ENCODE measurements at regions not wholly inside any gene's neighbourhood (a gene's known extent, or its start where the extent isn't known, plus 50 kb on each side); places are given as distances from the start of the nearest gene placed in this dataset.

DNA sequence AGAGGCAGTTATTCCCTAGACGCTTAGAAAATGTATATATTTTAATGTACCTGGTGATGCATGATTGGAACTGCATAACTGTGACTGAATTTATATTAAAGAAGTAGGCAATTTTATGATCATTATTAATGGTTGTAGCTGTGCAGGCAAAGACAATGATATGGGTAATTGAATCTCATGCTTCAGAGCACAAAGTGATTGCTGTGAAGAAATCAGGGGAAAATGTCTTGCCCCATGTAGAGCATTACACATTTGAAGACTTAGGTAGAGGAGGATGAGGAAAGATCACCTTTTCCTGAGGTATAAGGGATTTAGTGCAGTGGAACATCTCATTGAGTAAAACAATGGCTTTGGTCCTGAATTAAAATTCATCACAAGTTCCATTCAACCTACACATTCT, 246.8 kb upstream of the DCC start:
- H4K91ac ChIP-seq (replicated peaks; ENCODE audit: insufficient read length, low read length) = no peak overlapping the region
- 92% methylated on average over 1 of the region's 1 CpG; no CpG with 5 or more reads in 1 of the 2 experiments for WGBS, 2 experiments (ENCODE audit: extremely low coverage in 1 of 2, insufficient coverage in 1 of 2, insufficient read length in 1 of 2, insufficient replicate concordance in 2 of 2, low coverage in 1 of 2, low lambda C conversion rate in 2 of 2, missing lambda C conversion rate in 1 of 2)
- H3K9me3 ChIP-seq (ENCODE audit: insufficient read depth in 2 of 2, low read depth in 1 of 2, low read length in 1 of 2) = no peaks in the 10 kb centered on the region
- H3K56ac ChIP-seq (replicated peaks; ENCODE audit: insufficient read length, low read depth, low read length) = no peak overlapping the region
- no peaks in the 10 kb centered on the region for H3K79me1 ChIP-seq (ENCODE audit: low read depth, low read length)
- no peaks in the 10 kb centered on the region; a peak in 1 of 7 replicates for H3K4me1 ChIP-seq (replicated peaks in 1 of 4; ENCODE audit: control insufficient read depth in 3 of 4, insufficient read depth in 4 of 4, low read length in 3 of 4)
- no peak overlapping the region for H3K27ac ChIP-seq (ENCODE audit: low read depth, low read length)
- H3K4me2 ChIP-seq (ENCODE audit: insufficient read depth in 1 of 2, low read depth in 2 of 2, low read length in 2 of 2) = no peak overlapping the region
- no peak overlapping the region for H3K14ac ChIP-seq (ENCODE audit: insufficient read length)
- no peaks in the 10 kb centered on the region for H3K36me3 ChIP-seq (ENCODE audit: control insufficient read depth in 2 of 4, insufficient read depth in 4 of 4, low read length in 3 of 4)
- FAIRE-seq = no peak
- no peak overlapping the region for H3K9ac ChIP-seq (replicated peaks in 1 of 4; ENCODE audit: extremely low read depth in 1 of 4, low read depth in 3 of 4, low read length in 3 of 4)
- H2BK12ac ChIP-seq (ENCODE audit: low read depth, low read length) = no peak overlapping the region
- no peak overlapping the region for H2AFZ ChIP-seq (ENCODE audit: low read length)
- H2BK20ac ChIP-seq (ENCODE audit: low read length) = no peak overlapping the region
- no peaks in the 10 kb centered on the region for H4K20me1 ChIP-seq (replicated peaks in 1 of 2; ENCODE audit: control insufficient read depth in 1 of 2, insufficient read depth in 2 of 2, low read length in 2 of 2)
- no peak for DNase-seq (ENCODE audit: low read depth in 1 of 2, low spot score in 2 of 2)
- no peak overlapping the region for H2AK5ac ChIP-seq (ENCODE audit: low read depth, low read length)
- H3K79me2 ChIP-seq (ENCODE audit: control insufficient read depth in 1 of 2, insufficient read depth in 2 of 2, low read length in 2 of 2) = no peaks in the 10 kb centered on the region
- TF ChIP-seq MAX (IDR thresholded peaks at IDR 0.05) (no peak), EZH2 (IDR thresholded peaks at IDR 0.05; ENCODE audit: low read depth, low read length, severe bottlenecking) (no peak), YY1 (IDR thresholded peaks at IDR 0.05; ENCODE audit: low read depth, low read length) (no peak), PHF8 (conservative IDR thresholded peaks at IDR 0.05; ENCODE audit: low read depth, low read length) (no peak), CBX5 (IDR thresholded peaks at IDR 0.05; ENCODE audit: low read depth, low read length) (no peak), HDAC2 (IDR thresholded peaks at IDR 0.05; ENCODE audit: borderline replicate concordance in 1 of 2, low read depth in 2 of 2, low read length in 2 of 2) (no peak), ATF3 (IDR thresholded peaks at IDR 0.05; ENCODE audit: insufficient read depth, low read depth, low read length) (no peak), CEBPB (IDR thresholded peaks at IDR 0.05; ENCODE audit: low read depth, low read length) (no peak), KDM5A (IDR thresholded peaks at IDR 0.05; ENCODE audit: low read length) (no peak), TCF12 (IDR thresholded peaks at IDR 0.05; ENCODE audit: low read depth, low read length) (no peak)
- TF ChIP-seq, protein P1, sequence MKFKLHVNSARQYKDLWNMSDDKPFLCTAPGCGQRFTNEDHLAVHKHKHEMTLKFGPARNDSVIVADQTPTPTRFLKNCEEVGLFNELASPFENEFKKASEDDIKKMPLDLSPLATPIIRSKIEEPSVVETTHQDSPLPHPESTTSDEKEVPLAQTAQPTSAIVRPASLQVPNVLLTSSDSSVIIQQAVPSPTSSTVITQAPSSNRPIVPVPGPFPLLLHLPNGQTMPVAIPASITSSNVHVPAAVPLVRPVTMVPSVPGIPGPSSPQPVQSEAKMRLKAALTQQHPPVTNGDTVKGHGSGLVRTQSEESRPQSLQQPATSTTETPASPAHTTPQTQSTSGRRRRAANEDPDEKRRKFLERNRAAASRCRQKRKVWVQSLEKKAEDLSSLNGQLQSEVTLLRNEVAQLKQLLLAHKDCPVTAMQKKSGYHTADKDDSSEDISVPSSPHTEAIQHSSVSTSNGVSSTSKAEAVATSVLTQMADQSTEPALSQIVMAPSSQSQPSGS (IDR thresholded peaks at IDR 0.05; ENCODE audit: low read length) = no peak
- no peak overlapping the region for H4K5ac ChIP-seq (ENCODE audit: insufficient read length, low read depth, low read length)
- CTCF ChIA-PET (ENCODE audit: partially characterized antibody) = interaction anchor here (1.0 kb wide), 1 partner anchor 195 kb away, joined by 3 read pairs; no protein-coding TSS in a partner anchor
- H4K8ac ChIP-seq (ENCODE audit: extremely low read depth, insufficient read depth, low read length) = no peak overlapping the region
- no peak overlapping the region for H2BK120ac ChIP-seq (replicated peaks; ENCODE audit: low read depth, low read length)
- no peak overlapping the region for H3K4me3 ChIP-seq (ENCODE audit: extremely low read depth in 1 of 4, insufficient read depth in 2 of 4, low read depth in 3 of 4, low read length in 4 of 4)
- H3K27me3 ChIP-seq (replicated peaks in 1 of 4; ENCODE audit: control insufficient read depth in 3 of 4, extremely low read depth in 1 of 4, insufficient read depth in 3 of 4, low read length in 3 of 4) = no peaks in the 10 kb centered on the region
- no peak overlapping the region for H2BK15ac ChIP-seq (ENCODE audit: low read length)
- POLR2A ChIA-PET (ENCODE audit: partially characterized antibody) = no interaction called here
- no peak overlapping the region for H3K18ac ChIP-seq (ENCODE audit: extremely low read depth, low read length)
- no peak overlapping the region for H3K4ac ChIP-seq (replicated peaks; ENCODE audit: insufficient read length, low read depth, low read length)
- H3K23me2 ChIP-seq (ENCODE audit: low read depth, low read length) = no peaks in the 10 kb centered on the region
- H3K23ac ChIP-seq (ENCODE audit: insufficient read length) = no peak overlapping the region
- H2BK5ac ChIP-seq (ENCODE audit: low read depth, low read length) = no peak overlapping the region
